ENCODE measurements at regions not wholly inside any gene's neighbourhood (a gene's known extent, or its start where the extent isn't known, plus 50 kb on each side); places are given as distances from the start of the nearest gene placed in this dataset.

DNA sequence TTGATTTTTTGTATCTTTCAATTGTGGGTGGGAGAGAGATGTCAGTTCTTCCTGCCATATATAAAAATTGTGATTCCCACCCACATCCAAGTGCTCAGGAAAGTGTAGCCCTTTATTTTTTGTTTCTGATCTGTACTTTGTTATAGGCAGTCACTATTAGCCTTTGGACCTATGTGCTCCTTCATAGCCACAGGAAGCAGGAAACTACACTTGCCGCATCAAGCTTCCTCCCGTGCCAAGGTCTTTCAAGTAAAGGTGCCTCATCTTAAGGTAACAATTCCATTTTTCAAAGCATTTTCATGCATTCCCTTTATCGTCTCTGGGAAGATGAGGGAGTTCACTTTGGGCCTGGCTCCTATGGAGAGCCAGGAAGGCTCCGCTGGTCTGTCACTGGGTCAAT, 339.0 kb downstream of the DIRAS2 start:
- no peak for DNase-seq (ENCODE audit: low read depth in 4 of 4, low spot score in 2 of 4)

DNA sequence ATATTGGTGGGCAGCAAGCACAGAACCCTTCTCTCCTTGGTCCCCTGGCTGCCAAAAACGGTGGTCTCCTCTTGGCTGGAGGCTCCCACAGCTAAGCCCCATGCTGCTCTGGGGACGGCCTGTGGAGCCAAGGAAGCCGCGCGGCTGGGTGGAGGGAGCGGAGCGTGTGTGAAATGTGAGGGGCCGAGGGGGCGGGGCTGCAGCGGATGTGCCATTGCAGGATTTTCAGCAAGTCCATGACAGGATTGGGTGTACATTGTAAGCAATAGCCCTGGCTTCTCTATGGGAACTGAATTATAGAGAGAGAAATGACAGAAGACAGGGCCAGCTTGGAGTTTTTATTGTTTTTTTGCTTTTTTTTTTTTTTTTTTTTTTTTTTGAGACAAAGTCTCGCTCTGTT, 336.5 kb downstream of the DIRAS2 start:
- DNase-seq (ENCODE audit: low read depth in 4 of 4, low spot score in 2 of 4) = no peak

DNA sequence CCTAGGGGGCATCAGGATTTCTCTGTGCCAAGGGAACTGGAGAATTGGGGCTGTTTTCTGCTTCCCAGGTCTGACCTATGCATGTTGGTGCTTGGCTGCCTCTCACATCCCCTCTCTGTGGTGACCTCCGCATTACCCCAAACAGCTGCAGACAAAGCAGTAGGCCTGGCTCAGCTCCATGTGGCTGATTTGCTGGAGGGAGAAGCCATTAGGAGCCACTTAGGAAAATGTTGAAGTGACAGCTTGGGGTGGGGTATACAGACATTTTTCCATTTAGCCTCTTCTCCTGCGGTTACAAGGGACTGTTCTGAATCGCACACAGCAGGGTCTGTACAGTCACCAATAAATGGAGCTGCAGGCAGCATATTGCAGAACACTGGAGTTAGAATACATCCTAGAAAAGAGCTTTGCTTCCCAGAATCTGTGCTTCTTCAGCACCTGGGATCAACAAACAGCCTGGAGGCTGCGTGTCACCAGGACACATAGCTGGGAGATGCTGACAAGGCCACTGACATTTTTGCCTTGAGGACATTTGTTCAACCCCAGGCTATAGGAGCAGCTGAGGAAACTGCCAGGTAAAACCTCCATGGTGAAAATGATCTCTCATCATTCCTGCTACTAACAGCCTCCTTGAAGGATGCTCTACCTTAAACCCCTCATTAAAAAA, 335.3 kb downstream of the DIRAS2 start:
- DNase-seq (ENCODE audit: low read depth in 4 of 4, low spot score in 2 of 4) = peak in 1 of 4 donors; percentile 49

DNA sequence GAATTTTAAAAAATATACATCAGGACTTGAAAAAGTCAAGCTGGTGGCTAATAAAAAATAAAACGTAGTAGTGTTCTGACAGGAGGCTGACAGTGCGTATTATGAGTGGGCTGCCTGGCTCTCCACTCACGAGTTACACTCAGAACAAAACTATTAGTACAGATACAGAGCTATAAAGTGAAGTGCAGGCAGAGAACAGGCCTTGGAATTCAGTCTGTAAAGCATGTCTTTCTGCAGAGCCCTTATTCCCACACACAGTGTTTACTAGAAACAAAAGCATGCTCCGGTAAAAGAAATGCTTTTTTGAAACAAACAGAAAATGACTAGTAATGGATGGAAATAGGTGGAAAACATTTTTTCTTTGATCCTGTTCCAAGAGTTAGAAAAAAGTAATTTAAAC, 334.7 kb downstream of the DIRAS2 start:
- DNase-seq (ENCODE audit: low read depth in 4 of 4, low spot score in 2 of 4) = no peak

DNA sequence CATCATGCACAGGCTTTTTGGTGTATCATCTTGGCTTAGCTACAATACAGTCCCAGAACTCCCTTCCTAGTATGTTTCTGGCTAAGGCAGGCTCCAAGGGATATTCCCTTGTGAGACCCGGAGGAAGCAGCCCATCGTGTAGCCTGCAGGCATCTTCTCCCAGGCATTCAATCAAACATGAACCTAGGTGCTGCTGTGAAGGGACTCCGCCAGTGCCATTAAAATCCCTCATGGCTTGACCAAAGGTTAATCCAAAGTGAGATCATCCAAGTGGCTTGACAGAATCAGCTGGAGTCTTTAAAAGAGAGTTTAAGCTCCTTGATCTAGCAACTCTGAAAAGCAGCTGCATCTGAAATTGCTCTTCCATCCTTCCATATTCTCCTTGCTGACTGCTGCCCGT, 333.9 kb downstream of the DIRAS2 start:
- no peak for DNase-seq (ENCODE audit: low read depth in 4 of 4, low spot score in 2 of 4)

DNA sequence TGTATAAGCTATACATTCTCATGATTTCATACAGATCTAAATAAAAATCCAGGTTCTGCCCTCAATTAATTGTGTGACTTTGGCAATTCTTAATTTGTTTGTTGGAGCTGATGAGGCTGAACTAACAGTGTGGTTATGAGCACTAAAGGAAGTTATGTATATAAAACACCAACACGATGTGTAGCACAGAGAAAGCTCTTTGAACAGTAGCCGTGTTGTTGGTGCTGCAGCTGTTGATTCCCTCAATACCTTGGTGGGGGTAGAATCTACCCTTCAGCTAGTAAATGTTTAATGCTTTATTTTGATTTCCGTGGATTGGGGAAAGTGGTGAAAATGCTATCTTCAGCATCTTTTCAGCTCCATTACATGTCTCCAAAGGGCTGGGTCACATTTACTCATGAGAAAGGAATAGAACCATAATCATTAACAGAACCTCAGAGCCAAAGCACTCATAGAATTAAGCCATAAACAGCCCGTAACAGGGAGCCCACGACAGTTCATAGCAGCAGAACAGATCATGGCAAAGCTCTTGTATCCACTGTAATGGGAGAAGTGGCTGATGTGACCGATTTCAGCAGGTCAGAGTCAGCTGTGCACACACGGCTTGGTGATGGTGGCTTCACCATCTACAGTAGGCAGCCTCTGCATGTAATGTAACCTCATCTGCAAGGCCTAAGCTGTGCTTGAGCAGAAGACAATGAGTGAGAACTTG, 332.7 kb downstream of the DIRAS2 start:
- DNase-seq (ENCODE audit: low read depth in 4 of 4, low spot score in 2 of 4) = peak in 1 of 4 donors; percentile 46

DNA sequence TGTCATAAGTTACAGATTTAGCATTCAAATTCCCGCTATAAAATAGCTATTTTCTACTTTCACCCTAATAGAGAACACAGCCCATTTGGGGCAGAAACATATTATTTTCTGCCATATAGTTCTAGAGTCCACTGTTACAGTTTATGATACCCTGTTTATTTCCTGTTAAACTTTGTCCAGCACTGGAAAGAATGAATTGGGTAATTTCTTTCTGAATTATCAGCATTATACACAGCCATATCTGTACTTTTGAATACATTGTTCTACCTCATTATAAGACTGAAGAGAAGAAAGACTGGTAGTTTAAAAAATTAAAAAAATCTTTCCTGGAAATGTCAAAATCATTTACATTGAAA, 332.1 kb downstream of the DIRAS2 start:
- no peak for DNase-seq (ENCODE audit: low read depth in 4 of 4, low spot score in 2 of 4)

DNA sequence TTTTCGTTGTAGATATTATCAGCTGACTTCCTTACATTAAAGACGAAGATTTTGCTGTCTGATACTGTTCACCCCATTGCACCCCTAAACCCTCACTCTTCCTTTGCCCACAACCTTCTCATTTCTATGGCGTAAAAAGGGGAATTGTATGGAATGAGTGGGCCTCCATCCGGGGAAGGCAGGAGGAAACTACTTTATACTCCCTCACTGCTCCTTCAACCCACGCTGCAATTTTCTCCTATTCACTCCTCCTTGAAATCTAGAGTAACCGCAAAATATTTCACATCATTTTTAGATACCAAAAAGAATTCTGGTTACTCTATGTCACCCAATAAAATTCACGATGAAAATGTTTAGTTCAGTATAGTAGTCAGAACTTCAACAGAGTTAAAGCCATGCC, 330.8 kb downstream of the DIRAS2 start:
- DNase-seq (ENCODE audit: low read depth in 4 of 4, low spot score in 2 of 4) = no peak

DNA sequence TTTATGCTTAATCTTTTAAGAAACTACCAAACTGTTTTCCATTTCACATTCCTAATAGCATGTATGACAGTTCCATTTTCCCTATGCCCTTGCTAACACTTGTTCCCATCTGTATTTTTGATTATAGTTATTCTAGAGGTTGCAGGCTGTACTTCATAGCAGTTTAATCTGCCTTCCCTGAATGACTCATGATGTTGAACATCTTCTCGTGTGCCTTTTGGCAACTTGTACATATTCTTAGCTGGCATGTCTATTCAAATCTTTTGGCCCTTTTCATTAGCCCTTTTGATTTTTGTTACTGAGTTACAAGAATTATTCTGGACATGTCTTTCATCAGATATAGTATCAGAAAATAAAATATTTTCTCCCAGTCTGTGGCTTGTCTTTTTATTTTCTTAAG, 320.3 kb downstream of the DIRAS2 start:
- no peak for DNase-seq (ENCODE audit: low read depth in 4 of 4, low spot score in 2 of 4)

DNA sequence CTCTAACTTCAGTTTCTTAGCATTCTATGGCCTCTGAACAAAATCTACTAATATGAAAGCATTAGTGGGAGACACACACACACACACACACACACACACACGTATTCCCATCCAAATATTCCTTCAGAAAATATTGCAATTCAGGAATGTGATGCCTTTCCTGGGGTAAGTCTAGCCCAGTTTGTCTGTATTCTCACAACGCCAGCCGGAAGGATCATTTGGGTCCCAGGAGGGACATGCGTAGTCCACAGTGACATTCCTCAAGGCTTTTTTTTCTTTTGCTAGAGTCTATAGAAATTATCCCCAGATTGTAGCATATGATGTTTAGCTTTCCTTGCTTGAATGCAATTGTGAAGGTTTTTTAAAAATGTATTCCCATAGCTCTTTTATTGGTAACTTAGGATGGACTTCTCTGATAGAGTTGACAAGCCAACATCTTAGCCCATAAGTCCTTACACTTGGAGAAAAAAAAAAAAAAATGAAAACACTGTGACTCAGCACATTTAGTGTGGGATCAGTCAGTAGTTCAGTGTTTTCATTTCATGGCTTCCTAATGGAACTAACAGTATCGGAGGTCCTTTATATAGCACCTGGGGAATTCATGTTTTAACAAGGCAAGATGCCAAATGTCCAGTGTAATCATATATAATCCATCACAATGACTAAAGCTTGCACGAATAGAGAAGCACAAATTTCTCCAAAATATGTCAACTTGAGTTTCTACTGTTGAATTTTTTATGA, 316.5 kb downstream of the DIRAS2 start:
- no peak for DNase-seq (ENCODE audit: low read depth in 4 of 4, low spot score in 2 of 4)

DNA sequence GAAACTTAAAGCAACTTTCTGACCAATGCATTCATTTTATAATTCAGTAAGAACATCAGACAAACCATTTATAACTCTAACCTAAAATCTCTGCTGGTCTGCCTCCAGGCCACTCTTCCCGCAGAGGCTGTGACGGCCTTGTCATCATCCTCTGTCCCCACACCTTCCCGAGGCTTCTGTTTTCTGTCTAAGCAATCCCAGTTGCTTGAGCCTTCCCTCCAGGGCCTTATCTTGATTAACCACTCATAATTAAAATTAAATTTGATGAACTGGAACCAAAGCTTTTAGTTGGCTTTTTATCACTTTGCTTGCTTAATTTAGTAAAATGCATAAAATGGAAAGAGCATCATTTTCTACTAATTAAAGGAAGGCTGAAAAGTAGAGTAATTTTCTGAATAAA, 312.4 kb downstream of the DIRAS2 start:
- DNase-seq (ENCODE audit: low read depth in 4 of 4, low spot score in 2 of 4) = no peak

DNA sequence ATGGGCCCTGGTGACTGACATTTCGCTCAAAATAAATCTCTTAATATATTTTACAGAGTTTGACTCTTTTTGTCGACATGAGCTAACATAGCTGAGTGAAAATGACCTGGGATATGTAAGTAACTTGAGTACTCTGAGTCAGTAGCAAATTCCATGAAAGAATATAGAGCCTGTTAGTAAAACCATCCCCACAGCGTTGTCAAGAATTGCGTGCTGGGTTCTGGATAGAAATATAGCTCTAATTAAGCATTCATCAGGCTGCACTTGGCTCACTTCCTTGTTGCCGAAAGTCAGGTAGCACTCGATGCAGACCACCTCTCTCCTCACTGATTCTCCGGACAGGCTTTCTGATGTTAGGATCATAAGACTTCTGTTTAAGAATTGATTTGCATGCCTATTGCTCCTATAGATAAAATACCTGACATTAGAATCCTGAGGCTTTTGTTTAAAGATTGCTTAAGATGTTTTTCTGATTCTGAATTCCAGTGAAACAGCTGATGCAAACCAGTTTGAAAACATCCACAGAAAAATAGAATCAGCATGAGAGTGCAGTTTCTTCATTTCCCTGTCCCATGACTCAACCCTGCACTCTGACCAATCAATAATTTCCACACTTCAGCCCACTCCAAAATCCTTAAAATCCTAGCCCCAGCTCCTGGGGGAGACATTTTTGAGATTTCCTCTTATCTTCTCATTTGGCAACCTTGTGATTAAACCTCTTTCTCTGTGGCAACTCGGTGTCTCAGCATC, 310.6 kb downstream of the DIRAS2 start:
- no peak for DNase-seq (ENCODE audit: low read depth in 4 of 4, low spot score in 2 of 4)

DNA sequence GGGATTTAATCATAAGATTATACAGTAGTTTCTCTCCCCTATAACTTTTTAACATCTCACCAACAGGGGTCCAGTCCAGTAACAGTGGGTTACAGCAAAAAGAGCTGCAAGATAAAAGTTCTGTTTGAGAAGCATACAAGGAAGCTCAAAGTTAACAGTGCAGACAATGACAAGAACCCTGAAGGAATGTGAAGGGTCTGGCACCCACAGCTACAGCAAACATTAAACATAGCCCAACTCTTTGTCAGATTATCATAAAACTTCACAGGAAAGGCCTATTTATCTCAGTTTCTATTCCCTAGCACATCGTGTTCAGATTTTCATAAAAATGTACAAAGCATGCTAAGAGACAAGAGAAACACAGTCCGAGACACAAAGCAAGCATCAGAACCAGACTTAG, 309.4 kb downstream of the DIRAS2 start:
- DNase-seq (ENCODE audit: low read depth in 4 of 4, low spot score in 2 of 4) = no peak

DNA sequence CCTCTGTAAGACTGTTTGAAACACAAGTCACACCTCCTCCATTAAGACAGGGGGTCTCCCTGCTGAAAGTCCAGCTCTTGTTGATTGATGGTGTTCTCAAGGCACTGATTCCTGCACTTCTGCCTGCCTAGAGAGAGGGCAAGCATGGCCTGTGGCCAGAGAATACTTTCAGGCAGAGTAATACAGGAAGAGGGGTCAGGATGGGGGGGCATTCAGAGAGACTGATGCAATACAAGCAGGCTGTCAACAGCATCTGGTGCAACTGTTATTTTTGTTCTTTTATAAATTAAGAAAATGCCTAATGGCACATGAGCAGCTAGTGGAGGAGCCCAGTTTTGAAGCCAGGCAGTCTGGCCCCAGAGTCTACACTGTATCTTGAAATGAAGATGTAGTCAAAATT, 302.2 kb downstream of the DIRAS2 start:
- no peak for DNase-seq (ENCODE audit: low read depth in 4 of 4, low spot score in 2 of 4)

DNA sequence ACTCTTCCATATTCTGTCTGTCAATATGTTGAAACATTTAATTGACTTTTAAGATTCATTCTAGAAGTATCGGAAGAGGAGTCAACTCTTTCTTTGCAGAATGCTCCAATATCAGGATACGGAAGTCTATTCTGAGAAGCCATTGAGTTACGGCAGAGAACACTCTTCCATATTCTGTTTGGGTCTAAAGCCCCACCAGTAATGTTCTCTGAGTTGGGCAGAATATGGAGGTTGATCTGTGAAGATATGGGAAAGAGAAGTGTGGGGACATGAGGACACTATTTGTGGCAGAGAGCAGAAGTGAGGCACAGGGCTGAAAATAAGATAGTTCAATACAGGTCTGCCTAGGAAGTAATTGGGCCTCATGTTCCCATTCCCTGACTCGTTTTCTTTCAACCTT, 300.0 kb downstream of the DIRAS2 start:
- DNase-seq (ENCODE audit: low read depth in 4 of 4, low spot score in 2 of 4) = no peak

DNA sequence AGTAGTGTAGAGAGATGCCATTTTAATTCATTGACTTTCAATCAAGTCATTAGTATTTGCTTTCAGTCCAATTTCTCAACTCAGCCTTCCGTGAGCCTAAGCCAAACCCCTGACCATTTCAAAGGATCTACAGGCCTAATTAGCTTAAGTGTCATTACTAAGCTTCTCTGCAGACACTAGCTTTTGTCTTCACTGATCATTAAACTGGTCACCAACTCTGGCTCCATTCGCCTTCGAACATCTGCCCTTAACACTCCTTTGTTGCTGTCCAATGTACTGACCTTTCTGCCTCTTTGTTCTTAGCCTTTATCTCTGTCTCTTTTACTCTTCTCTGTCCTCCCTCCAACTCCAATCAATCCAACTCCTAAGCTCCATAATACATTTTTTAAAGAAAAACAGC, 299.3 kb downstream of the DIRAS2 start:
- DNase-seq (ENCODE audit: low read depth in 4 of 4, low spot score in 2 of 4) = no peak

DNA sequence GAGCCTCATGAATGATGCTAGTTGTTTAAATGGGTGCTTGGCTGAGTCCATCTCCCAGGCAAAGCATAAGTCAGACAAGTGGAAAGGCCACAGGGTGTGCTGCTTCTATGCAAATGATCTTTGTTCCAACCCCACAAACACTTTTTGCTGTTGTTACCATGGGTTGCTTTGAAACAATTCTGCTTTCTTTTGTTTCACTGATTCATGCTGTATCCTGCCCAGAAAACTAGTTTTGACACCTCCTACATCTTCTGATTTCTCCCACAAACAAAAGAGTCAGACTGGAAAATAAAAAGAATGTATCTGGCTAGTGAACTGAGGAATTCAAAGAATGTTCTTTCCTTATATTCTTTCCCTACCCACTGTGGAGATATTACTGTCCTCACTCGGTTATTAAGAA, 298.6 kb downstream of the DIRAS2 start:
- no peak for DNase-seq (ENCODE audit: low read depth in 4 of 4, low spot score in 2 of 4)

DNA sequence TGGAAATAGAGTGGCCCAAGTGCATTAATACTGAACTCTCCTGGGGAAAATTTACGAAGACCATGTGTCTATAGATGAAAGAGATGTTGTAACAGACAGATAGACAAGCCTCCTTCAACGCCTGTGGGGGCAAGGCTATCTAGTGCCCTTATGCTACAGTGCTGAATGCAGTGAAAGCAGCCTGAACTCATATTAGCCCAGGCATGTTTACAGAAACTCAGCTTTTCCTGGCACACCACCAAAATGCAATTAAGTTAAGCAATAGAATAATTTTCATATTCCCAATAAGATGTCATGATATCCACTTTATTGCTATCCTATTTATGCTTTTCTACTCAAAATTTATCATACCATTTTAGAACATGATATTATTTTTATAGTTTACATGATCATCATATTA, 277.0 kb downstream of the DIRAS2 start:
- DNase-seq (ENCODE audit: low read depth in 4 of 4, low spot score in 2 of 4) = no peak

DNA sequence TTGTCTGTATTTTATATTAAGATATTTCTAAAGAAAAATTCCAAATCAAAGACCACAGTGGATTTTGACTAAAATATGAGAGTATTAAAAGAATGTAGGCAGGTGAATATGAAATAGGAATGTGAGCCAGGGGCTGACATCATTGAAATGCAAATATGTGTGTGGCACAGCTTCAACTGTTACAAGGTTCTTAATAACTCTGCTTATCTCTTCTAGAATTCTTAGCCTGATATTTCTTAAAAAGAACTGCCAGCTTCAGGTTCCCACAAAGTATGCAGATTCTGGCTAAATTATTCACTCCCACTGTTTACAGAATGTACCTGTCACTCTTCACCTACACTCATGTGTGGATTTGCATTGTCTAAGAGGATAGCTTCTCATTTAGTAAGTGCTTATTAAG, 274.4 kb downstream of the DIRAS2 start:
- DNase-seq (ENCODE audit: low read depth in 4 of 4, low spot score in 2 of 4) = no peak

DNA sequence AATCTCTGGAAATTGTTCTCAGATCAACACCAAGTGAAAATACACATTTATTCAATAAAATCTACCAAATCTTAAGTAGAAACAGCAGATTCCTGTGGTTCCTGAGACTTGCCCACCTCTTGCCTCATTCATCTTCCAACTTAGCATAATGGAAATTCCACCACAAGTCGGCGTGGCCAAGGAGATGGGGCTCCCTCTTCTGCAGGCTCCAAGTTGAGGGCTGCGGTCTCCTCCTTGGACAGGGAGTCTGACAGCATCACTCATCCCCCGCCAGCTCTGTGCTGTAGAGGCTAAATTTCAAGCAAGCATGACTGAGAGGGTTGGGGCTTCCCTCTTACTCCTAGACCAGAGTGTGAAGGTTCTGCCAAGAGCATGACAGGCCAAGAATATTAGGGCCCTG, 273.7 kb downstream of the DIRAS2 start:
- DNase-seq (ENCODE audit: low read depth in 4 of 4, low spot score in 2 of 4) = no peak

DNA sequence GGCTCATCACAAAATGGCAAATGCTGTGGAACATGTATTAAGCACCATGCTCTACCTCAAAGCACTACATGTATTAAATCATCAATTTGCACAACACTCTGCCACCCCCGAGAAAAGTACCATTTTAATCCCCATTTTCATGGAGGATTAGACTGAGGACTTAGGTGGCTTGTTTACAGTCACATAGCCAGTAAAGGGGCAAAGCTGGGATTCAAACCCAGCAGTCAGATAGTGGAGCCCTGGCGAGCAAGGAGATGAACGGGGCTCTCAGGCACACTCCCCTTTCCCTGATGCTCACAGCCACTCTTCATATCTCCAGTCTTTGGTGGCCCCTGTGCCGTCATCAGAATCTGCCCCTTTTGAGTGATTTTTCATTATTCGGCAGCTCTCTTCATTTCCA, 262.9 kb downstream of the DIRAS2 start:
- no peak for DNase-seq (ENCODE audit: low read depth in 4 of 4, low spot score in 2 of 4)
